ENCODE measurements at regions not wholly inside any gene's neighbourhood (a gene's known extent, or its start where the extent isn't known, plus 50 kb on each side); places are given as distances from the start of the nearest gene placed in this dataset.
"Not testable (repeated sequence)": the region's sequence is repeated elsewhere in the genome, so short reads cannot be mapped to it uniquely, and the experiment has no call there.

GRCh38 chr3:18097473-18097872 is 327.7 kb downstream of the SATB1 start:
- no peak for DNase-seq (ENCODE audit: low spot score)
- intact Hi-C loops (cut with DNase I): no loop called here

DNA sequence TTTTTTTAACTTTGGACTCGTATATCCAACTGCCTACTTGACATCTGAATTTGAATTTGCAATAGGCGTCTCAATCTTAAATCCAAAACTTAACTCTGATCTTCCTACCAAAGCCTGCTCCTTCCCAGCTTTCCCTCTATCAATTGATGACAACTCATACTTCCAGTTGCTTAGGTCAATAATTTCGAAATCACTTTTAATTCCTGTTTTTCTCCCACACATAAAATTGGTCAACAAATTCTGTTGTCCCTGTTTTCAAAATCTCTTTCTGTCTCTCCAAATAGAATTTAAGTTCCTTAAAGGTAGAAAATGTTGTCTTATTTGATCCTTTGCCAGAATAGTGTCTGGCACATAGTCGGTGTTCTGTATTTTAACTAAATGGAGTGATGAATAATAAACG is 332.4 kb downstream of the SATB1 start:
- intact Hi-C loops (cut with DNase I): no loop called here
- DNase-seq (ENCODE audit: low spot score): no peak

DNA sequence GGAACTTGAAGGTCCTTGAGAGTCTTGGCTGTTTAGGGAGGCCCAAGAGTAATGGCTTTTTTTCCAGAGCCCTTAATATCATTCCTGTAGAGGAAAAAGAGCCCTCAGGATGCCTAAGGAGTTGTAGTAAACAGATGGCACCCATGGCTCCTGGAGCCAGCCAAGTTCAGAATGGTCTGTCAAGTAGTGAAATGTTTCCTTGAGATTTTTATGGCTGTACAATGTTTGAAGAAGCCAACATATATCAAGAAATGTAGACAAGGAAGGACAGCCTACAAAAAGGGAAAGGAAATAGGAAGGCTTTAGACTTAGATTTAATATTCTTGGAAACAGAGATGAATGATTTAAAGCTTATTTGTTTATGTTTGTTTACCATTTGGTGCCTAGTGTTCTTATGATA is 334.8 kb downstream of the SATB1 start:
- no peak for DNase-seq (ENCODE audit: low spot score)
- intact Hi-C loops (cut with DNase I): no loop called here

DNA sequence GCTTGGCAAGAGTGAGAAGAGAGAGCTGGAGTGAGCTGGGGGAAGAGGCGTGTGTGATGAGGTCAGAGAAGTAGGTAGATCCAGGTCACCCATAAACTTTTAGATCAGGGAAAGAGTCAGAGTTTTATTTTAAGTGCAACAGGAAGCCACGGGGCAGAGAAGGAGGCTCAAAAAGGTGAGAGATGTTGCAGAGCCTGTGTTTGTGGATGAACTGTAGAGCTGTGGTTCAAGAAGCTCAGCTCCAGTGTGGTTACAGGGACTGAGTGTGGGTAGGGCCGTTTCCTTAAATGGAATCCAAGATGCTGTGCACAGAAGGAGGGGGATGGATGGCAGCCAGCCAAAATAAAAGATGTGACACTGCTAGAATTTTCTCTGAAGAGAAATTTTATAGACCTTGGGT is 337.2 kb downstream of the SATB1 start:
- no peak for DNase-seq (ENCODE audit: low spot score)
- intact Hi-C loops (cut with DNase I): no loop called here

DNA sequence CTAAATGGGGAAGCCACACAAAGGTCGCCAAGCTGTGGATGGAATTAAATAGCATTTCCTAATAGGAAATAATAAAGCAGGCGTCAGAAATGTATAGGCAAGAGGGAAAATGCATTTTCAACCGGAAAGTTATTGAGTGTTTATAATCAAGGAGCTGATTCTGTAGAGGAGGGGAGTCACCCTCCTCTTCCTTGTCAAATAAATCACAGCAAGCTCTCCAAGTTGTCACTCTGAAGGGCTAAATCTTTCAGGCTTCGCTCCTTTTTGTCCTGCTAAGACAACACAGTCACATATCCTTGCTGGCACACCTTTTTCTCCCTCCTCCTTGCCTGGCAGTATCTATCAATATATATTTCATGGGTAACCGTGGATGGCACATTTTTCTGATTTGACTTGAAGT is 338.4 kb downstream of the SATB1 start:
- DNase-seq (ENCODE audit: low spot score): no peak
- intact Hi-C loops (cut with DNase I): no loop called here

DNA sequence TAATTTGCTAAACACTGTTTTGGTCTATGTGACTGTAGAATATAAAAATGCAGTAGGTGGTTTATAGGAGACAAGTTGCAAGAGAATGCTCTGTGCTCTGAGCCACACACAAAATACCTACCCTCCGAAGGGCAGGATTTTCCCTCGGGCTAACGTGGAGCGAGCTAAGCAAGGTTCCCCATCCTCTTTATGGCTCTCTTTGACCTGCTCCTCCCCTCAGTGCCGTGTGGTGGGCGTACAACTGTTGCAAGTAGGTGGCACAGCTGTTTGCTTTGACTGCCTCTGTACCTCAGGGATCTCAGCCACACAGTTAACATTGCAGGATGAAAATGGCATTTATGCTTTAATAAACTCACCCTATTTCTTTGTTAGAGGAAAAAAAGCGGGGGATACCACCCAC is 339.1 kb downstream of the SATB1 start:
- no peak for DNase-seq (ENCODE audit: low spot score)
- intact Hi-C loops (cut with DNase I): no loop called here

DNA sequence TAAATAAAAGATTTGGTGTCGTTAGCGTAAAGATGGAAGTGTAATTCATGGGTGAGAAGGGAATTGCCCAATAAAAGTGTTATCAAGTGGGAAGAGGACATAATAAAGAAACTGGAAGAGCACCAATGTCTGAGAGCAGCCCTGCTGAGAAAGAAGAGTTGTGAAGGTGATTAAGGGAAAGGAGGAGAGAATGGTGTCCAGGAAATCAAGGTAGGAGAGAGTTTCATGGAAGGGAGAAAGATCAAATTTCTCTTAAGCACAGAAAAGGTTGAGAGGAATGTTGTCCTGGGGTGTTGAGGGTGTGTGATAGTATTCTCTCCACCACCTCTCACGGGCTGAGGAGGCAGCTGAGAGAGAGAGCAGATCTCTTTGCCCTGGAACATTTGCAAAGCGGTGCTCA is 339.7 kb downstream of the SATB1 start:
- intact Hi-C loops (cut with DNase I): no loop called here
- no peak for DNase-seq (ENCODE audit: low spot score)

DNA sequence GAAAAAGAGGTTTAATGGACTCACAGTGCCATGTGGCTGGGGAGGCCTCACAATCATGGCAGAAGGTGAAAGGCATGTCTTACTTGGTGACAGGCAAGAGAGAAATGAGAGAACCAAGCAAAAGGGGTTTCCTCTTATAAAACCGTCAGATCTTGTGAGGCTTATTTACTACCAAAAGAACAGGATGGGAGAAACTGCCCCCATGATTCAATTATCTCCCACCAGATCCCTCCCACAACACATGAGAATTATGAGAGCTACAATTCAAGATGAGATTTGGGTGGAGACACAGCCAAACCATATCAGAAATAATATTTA is 340.8 kb upstream of the TBC1D5 start:
- intact Hi-C loops (cut with DNase I); DNase-seq (ENCODE audit: low spot score): not testable (repeated sequence)

- DNase-seq (ENCODE audit: low spot score): no peak
- intact Hi-C loops (cut with DNase I): no loop called here
Observed at GRCh38 chr3:18082551-18083272, 340.3 kb upstream of the TBC1D5 start.

DNA sequence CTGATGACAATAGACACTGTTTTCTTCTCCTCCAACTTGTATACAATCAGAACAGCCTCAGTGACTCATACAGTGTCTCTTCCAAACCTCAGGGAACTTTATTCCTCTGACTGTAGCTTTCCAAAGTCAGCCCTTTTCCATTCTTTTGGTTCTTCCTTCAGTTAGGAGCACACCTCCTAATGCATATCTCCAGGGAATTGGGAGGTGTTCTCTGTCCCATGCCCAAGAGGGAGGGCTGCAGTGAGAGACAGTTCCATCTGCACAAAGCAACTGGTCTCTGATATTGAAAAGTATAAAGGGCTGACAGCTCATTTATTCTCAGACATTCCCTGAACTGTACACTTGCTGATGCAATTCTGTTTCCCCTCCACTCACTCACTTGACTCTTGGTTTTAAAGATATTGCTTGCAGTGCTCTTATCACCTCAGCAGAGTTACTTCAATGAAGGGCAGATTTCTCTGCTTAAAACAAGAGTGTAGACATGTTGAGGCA is 337.8 kb upstream of the TBC1D5 start:
- intact Hi-C loops (cut with DNase I): no loop called here
- DNase-seq (ENCODE audit: low spot score): no peak

- no peak for DNase-seq (ENCODE audit: low spot score)
- intact Hi-C loops (cut with DNase I): no loop called here
Observed at GRCh38 chr3:18079739-18080138, 337.3 kb upstream of the TBC1D5 start.

DNA sequence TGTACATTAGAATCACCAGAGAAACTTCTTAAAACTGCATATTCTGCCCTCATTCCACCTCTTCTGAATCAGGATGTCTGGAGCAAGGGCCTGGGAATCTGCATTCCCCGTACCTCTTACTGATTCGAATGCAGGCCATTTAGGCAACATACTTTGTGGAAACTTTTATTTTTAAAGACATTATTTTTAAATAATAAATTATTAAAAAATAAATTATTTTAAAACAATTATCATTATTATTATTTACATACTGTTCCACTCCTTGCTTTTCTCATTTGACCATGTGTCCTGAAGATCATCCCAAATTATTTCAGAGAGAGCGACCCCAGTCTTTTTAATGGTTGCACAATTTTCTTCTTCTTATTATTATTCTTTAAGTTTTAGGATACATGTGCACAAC is 336.6 kb upstream of the TBC1D5 start:
- intact Hi-C loops (cut with DNase I): no loop called here
- no peak for DNase-seq (ENCODE audit: low spot score)

DNA sequence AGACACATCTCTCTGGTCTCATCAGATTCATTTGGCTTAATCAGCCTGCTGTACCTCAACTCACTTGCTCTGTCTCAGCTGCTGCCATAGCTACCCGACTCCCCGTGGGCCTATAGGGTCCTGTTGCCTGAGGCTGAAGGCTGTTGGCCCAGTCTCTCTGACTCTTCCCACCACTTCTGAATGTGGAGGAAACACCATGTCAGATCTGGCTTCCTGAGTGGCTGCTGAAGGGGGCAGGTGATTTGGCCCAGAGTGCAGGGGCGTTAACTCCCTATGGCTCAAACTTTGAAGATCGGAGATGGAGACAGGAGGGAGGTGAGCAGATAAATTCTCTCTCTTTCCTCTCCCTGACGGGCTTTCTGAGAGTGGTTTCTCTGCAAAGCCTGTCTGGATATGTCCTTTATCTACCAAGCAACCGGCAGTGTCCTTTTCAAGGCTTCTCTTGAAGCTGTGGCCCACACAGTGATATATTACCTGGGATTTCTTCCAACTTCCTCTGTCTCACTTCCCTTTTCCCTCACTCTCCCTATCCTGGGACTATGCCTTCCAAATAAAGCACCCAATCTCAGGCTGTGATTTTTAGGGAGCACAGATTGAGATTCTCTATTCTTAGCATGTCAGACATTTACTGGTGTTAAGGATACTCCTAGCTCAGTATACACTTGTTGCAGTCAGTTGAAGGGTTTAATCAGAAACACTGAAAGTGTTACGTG is 334.9 kb upstream of the TBC1D5 start:
- no peak for DNase-seq (ENCODE audit: low spot score)
- intact Hi-C loops (cut with DNase I): no loop called here

DNA sequence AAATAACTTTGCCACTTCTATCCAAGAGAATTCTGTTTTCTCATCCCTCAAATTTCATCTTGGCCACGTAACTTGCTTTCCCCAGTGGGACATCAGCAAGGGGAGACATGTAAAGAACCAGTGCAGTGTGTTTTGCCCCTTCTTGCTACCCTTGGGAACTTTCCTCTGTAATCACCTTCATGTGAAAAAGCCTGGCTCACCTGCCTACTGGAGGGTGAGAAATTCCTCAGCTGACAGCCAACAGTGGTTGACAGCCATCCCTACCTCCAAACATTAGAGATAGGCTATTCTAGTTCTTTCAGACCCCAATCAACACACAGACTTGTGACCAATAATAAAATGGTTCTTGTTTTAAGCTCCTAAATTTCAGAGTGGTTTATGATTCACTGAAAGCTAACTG is 333.9 kb upstream of the TBC1D5 start:
- no peak for DNase-seq (ENCODE audit: low spot score)
- intact Hi-C loops (cut with DNase I): no loop called here

DNA sequence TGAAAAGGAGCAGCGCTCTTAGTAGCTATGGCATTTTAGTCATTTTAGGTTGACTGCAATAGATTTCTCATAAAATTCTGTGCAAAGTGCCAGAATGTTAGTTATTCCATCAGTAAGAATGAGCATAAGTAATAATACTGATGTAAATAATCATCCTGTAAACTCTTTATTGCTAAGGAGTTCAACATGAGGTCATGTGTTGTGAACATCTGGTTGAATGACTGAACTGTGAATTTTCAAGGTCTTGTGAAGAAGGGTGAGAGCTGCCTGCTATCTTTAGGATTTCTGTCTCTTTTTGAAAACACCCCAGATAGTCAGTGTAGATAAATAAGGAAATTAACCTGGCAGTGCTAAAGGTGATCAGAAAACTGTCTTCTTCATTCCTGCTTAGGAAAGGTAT is 333.4 kb upstream of the TBC1D5 start:
- DNase-seq (ENCODE audit: low spot score): no peak
- intact Hi-C loops (cut with DNase I): no loop called here

- intact Hi-C loops (cut with DNase I): no loop called here
Observed at GRCh38 chr3:18071833-18072232, 329.4 kb upstream of the TBC1D5 start.

DNA sequence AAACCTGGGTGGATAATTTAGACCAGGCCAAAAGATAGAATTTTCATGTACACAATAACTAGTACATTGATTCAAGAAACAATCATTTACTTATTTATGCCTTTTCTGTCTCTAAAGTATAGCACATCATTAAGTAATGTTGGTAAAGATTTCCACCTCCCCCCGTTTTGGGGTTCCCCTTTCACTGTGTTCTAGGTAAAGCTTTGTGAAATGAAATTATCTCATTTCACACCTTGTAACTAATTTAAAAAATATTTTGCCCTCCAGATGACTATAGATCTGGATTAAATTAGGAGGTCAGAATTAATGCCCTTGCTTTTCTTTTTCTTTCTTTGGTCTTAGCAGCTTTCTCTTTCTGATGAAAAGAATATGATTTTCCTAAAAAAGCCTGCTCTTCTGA is 328.5 kb upstream of the TBC1D5 start:
- intact Hi-C loops (cut with DNase I): no loop called here
- no peak for DNase-seq (ENCODE audit: low spot score)

More at GRCh38 chr3:18071833-18072232, 329.4 kb upstream of the TBC1D5 start:
- no peak for DNase-seq (ENCODE audit: low spot score)

GRCh38 chr3:18070231-18070630 is 327.8 kb upstream of the TBC1D5 start:
- intact Hi-C loops (cut with DNase I): no loop called here
- no peak for DNase-seq (ENCODE audit: low spot score)

GRCh38 chr3:18069568-18069967 is 327.1 kb upstream of the TBC1D5 start:
- no peak for DNase-seq (ENCODE audit: low spot score)
- intact Hi-C loops (cut with DNase I): no loop called here

DNA sequence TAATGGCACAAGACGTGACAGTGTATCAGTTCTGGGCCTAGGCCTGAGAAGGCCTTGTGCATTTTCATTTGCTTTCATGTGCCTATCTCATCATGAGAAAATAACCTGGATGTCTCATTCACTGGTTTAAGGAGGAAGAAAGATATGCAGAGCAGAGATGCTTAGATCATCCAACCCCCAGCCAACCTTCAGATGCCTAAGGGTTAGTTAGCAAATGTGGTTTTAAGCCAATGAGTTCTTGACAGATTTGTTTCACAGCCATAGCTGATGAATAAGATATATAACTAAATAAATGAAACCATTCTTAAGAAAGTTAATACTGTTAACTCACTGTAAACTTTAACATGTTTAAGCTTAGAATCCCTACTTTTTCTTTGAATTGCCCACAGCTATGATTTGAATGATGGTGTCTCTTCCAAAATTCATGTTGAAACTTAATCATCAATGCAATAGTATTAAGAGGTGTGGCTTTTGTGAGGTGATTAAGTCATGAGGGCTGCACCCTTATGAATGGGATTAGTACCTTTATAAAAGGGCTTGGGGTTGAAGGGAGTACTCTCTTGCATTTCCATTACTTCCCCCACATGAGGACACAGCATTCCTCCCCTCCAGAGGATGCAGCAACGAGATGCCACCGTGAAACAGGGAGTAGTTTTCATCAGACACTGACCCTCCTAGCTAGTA is 324.6 kb upstream of the TBC1D5 start:
- intact Hi-C loops (cut with DNase I): no loop called here
- no peak for DNase-seq (ENCODE audit: low spot score)

- intact Hi-C loops (cut with DNase I): no loop called here
- DNase-seq (ENCODE audit: low spot score): no peak
Observed at GRCh38 chr3:18064586-18064985, 322.2 kb upstream of the TBC1D5 start.

Data from cardiac septum (tissue), 1 donor.